GM21381 (cell line): ENCODE measurements at regions not wholly inside any gene's neighbourhood (a gene's known extent, or its start where the extent isn't known, plus 50 kb on each side); places are given as distances from the start of the nearest gene placed in this dataset.
"Not testable (repeated sequence)": the region's sequence is repeated elsewhere in the genome, so short reads cannot be mapped to it uniquely, and the experiment has no call there.

Experiments
- ATAC-seq: cut with Tn5 transposase; IDR thresholded peaks from one replicate; pipeline ENCODE4 v1.9.1; 2021; ENCODE audit warnings: mild to moderate bottlenecking, moderate library complexity; ENCODE audit not compliant: unreplicated experiment

DNA sequence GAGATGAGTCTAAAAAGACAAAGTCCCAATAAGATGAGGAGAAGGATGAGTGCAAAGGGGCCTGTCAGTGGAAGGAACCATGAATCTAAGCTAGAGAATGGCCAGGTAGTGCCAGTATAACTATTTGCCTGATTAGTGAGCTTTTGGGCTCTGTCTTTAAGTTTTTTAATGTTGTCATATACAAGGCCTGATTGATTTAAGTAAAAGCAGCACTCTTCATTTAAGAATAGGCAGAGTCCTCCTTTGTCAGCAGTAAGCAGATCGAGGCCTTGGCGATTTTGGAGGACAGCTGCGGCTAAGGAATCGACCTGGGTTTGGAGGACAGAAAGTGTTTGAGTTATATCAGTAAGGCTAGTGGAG is 753.4 kb upstream of the ADGRB3 start:
- no peak for ATAC-seq

DNA sequence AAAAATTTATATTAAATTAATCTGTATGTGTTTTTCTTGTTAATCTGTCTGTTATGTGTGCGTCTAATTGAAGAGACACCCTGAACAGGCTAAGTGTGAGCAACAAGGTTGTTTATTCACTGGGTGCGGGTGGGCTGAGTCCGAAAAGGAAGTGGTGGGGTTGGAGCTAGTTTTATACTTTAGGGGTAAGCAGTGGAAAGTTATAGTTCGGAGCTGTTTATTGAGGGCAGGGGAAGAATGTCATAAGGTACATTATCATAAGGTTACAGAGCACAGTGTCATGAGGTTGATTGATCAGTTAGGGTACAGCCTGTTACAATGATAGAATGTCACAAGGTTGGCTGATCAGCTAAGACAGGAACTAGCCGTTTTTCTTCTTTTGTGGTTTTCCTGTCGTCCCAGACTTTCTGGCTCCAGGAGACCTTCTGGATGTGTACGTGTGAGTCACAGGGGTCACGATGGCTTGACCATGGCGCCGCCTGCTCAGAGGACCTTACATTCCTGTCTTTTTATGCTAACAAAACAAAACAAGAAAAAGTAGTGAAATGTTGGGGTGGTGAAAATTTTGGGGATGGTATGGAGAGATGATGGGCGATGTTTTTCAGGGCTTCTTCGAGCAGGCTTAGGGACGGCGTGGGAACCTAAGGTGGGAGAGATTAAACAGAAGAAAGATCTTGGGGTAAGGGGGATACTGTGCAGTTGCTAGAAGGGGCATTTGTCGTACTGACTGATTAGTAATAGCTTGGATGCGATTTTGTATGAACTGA is 754.0 kb upstream of the ADGRB3 start:
- ATAC-seq: no peak

DNA sequence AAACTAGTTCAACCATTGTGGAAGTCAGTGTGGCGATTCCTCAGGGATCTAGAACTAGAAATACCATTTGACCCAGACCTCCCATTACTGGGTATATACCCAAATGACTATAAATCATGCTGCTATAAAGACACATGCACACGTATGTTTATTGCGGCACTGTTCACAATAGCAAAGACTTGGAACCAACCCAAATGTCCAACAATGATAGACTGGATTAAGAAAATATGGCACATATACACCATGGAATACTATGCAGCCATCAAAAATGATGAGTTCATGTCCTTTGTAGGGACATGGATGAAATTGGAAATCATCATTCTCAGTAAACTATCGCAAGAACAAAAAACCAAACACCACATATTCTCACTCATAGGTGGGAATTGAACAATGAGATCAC is 754.7 kb upstream of the ADGRB3 start:
- not testable (repeated sequence) for ATAC-seq

DNA sequence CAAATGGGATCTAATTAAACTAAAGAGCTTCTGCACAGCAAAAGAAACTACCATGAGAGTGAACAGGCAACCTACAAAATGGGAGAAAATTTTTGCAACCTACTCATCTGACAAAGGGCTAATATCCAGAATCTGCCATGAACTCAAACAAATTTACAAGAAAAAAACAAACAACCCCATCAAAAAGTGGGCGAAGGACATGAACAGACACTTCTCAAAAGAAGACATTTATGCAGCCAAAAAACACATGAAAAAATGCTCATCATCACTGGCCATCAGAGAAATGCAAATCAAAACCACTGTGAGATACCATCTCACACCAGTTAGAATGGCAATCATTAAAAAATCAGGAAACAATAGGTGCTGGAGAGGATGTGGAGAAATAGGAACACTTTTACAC is 755.2 kb upstream of the ADGRB3 start:
- ATAC-seq: not testable (repeated sequence)

DNA sequence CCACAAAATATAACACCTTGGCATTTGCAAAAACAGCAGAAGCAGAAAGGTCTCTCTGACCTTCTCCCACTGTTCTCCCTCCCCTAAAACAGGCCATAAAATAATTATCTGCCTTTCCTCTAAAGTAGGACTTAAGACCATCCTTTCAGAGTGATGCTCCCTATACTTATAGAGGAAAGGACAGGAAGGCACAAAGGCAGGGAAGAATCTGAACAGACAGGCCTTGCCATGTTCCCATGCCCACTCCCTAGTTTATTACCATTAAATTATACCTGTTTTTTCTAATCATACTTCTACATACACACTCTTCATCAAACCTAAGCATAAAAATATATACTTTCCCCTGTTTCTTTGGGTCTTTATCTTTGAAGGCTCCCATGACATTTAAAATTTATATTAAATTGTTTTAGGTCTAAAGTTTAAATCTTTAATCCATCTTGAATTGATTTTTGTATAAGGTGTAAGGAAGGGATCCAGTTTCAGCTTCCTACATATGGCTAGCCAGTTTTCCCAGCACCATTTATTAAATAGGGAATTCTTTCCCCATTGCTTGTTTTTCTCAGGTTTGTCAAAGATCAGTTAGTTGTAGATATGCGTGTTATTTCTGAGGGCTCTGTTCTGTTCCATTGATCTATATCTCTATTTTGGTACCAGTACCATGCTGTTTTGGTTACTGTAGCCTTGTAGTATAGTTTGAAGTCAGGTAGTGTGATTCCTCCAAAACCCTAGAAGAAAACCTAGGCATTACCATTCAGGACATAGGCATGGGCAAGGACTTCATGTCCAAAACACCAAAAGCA is 755.8 kb upstream of the ADGRB3 start:
- ATAC-seq: not testable (repeated sequence)

DNA sequence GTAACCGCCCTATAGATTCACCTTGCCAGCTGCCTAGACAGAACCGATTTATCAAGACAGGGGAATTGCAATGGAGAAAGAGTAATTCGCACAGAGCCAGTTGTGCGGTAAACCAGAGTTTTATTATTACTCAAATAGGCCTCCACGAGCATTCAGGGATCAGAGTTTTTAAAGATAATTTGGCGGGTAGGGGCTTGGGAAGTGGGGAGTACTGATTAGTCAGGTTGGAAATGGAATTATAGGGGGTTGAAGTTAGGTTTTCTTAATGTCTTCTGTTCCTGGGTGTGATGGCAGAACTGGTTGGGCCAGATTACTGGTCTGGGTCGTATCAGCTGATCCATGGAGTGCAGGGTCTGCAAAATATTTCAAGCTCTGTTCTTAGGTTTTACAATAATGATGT is 756.9 kb upstream of the ADGRB3 start:
- not testable (repeated sequence) for ATAC-seq

DNA sequence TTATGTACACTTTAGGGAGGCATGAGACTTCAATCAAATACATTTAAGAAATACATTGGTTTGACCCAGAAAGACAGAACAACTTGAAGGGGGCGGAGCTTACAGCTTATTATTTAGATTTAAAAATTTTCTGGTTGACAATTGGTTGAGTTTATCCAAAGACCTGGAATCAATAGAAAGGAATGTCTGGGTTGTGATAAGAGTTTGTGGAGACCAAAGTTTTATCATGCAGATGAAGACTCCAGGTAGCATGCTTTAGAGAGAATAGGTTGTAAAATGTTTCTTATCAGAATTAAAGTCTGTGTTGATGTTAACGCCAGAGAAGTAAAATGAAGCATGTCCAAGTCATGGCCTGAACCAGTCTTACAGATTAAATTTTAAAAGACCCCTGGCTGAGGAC is 757.8 kb upstream of the ADGRB3 start:
- ATAC-seq: no peak

DNA sequence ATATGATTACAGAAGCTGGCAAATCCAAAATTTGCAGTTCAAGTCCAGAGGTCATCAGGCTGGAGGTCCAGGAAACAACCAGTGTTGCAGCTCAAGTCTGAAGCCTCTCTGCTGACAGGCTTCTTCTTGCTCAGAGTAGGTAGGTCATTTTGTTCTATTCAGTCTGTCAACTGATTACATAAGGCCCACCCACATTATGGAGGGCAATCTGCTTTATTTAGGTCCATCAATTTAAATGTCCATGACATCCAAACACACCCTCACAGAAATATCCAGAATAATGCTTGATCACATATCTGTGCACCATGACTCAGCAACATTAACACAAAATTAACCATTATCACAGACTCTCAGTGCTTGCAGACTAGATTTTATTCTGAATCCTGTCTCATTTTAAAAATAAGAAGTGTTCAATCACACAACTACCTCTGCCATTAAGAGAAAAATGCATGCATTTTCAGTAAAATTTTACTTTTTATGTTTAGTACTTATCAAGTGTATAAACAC is 759.2 kb upstream of the ADGRB3 start:
- no peak for ATAC-seq

DNA sequence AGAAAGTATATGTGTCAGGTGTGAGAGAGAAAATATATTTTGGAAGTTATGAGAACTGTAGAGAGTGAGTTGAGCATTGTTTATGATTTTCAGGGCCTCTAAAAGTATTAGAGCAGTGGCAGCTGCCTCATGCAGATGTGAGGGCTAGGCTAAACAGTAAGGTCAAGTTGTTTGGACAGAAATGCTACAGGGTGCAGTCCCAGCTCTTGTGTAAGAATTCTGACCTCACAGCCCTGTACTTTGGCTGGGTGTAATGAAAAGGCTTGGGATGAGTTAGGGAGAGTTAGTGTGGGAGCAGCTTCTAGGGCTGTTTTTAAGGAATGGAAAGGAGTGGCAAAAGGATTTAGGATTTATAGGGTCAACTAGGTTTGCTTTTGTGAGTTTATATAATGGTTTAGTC is 764.8 kb upstream of the ADGRB3 start:
- ATAC-seq: no peak

DNA sequence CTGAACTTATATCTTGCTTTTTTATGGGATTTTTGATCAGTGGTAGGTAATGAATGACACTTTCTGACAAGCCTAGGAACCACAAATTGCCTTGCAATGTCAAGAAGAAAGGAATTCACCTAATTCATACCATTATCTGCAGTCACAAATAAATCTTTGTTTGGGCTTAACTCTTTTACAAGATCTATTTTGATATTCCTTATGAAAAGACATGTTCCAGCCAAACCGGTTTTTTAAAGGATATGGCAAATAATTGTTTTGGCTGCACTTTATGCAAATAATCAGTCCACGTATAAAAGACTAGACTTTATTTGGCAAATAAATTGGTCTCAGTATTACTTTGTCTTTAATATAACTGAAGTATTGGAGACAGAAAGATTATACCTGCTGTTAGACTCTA is 771.7 kb upstream of the ADGRB3 start:
- ATAC-seq: no peak

DNA sequence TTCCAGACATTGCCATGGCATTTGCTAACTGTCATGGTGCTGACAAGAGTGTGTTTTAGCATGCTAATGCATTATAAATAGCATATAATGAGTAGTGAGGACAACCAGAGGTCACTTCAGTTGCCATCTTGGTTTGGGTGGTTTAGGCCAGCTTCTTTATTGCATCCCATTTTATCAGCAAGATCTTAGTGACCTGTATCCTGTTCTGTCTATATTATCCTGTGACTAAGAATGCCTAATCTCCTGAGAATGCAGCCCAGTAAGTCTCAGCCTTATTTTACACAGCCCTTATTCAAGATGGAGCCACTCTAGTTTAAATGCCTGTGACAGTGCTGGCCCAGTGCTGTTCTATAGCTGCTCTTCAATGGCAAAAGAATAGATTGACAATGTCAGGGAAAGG is 781.0 kb upstream of the ADGRB3 start:
- ATAC-seq: no peak

DNA sequence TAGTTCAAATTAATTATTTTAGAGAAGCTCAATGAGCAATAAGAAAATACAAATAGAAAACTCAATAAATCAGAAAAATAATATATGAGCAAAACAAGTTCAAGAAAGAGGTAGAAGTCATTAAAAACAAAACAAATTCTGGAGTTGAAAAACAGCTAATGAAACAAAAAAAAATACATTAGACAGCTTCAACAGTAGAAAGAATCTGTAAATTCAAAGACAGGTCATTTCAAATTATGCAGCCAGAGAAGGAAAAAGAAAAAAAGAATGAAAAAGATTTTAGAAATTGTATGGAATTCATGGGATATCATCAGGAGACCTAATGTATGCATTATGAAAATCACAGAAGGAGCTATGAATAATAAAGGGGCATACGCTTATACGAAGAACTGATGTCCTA is 795.3 kb upstream of the ADGRB3 start:
- ATAC-seq: no peak

DNA sequence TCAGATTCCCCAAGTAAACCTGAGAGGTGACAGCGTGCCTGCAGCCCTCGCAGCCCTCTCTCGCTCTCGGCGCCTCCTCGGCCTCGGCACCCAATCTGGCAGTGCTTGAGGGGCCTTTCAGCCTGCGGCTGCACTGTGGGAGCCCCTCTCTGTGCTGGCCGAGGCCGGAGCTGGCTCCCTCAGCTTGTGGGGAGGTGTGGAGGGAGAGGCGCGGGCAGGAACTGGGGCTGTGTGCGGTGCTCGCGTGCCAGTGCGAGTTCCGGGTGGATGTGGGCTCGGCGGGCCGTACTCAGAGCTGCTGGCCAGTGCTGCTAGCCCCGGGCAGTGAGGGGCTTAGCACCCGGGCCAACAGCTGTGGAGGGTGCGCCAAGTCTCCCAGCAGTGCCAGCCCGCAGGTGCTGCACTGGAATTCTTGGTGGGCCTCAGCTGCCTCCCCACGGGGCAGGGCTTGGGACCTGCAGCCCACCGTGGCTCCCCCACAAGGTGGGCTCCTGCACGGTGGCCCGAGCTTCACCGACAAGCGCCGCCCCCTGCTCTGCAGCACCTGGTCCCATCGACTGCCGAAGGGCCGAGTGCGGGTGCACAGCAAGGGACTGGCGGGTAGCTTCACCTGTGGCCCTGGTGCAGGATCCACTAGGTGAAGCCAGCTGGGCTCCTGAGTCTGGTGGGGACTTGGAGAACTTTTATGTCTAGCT is 809.7 kb upstream of the ADGRB3 start:
- ATAC-seq: no peak

DNA sequence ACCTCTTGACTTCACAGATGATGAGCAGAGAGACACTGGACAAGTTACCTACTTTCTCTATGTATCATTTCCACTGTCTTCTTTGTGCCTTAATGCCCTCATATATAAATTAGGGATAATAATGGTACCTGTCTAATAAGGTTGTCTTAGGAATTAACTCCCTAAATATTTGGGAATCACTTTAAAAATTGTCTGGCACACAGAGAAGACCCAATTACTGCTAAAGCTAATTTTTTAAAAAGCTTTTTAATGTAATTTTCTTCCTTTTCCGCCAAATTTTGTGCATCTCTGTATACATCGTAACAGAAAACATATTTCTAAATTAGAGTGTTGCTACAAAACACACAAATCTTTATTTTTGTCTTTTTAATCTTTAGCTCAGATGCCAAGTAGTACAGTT is 816.8 kb upstream of the ADGRB3 start:
- ATAC-seq: no peak

DNA sequence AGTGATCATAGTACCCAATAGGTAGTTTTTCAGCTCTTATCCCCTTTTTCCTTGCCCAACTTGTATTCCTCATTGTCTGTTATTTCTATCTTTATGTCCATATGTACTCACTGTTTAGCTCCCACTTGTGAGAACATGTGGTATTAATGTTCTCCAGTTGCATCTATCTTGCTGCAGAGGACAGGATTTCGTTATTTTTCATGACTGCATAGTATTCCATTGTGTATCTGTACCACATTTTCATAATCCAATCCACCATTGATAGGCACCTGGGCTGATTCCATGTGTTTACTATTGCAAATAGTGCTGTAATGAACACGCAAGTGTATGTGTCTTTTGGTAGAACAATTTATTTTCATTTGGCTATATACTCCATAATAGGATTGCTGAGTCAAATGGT is 819.5 kb upstream of the ADGRB3 start:
- no peak for ATAC-seq

DNA sequence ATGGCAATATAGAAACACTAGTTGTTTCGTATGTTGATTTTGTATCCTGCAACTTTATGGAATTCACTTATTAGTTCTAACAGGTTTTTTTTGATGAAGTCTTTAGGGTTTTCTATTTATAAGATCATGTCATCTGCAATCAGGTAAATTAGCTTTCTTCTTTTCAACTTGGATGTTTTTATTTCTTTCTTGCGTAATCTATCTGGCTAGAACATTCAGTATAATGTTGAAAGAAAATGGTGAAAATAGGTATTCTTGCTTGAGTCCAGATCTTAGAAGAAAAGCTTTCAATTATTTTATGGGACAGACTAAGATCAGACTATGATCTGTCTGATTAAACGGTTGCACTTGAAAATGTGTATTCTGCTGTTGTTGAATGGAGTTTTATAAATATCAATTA is 820.8 kb upstream of the ADGRB3 start:
- ATAC-seq: no peak

DNA sequence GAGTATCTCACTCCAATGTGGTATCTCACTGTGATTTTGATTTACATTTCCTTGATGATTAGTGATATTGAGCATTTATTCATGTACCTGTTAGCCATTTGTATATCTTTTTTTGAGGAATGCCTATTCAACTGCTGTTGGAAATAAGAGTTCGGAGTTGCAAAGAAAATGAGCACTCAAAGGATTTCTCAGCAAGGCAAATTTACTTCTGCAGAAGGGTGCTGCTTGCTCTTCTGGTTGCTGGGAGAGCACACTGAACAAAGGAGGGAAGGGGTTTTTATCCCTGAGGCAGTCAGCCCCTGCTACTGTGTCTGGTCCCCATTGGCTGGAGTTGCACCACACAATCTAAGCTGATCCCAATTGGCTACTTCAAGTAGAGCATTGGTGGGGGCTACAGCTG is 822.4 kb upstream of the ADGRB3 start:
- ATAC-seq: no peak

DNA sequence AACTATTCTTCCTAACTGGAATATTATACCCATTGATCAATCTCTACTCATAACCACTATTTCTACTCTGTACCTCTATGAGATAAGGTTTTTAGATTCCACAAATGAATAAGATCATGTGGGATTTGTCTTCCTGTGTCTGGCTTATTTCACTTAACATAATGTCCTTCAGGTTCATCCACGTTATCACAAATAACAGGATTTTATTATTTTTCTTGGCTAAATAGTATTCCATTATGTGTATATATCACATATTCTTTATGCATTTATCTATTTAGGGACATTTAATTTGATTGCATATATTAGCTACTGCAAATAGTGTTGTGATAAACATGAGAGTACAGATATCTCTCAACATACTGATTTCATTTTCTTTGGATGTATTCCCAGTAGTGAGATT is 823.0 kb upstream of the ADGRB3 start:
- no peak for ATAC-seq

DNA sequence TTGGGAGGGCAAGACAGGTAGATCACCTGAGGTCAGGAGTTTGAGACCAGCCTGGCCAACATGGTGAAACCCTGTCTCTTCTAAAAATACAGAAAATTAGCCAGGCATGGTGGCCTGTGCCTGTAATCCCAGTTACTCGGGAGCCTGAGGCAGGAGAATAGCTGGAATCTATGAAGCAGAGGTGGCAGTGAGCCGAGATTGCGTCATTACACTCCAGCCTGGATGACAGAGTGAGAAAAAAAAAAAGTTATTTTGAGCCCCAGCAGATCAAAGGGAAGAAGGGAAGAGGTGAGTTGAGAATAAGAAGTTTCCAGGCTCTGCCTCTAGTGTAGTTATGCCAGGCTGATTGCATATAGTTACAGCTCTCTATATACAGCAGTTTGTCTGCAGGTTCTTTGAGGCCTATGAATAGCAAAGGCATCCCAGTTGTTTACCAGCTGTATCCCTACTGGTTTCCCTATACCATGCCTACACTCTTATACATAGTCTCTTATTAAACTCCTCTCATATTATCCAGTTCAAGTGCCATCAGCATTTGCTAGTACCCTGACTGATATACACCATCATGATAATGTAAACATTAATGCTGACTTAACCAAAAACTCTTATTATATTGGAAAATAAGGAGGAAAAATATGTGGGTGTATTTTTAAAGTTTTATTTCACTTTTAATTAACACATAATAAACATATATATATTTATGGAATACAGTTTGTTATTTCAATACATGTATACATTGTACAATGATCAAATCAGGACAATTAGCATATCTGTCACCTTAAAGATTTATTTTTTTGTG is 823.6 kb upstream of the ADGRB3 start:
- ATAC-seq: no peak

DNA sequence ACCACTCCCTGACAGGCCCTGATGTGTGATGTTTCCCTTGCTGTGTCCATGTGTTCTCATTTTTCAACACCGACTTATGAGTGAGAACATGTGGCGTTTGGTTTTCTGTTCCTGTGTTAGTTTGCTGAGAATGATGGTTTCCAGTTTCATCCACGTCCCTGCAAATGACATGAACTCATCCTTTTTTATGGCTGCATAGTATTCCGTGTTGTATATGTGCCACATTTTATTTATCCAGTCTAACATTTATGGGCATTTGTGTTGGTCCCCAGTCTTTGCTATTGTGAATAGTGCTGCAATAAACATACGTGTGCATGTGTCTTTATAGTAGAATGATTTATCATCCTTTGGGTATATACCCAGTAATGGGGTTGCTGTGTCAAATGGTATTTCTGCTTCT is 830.3 kb upstream of the ADGRB3 start:
- ATAC-seq: not testable (repeated sequence)

DNA sequence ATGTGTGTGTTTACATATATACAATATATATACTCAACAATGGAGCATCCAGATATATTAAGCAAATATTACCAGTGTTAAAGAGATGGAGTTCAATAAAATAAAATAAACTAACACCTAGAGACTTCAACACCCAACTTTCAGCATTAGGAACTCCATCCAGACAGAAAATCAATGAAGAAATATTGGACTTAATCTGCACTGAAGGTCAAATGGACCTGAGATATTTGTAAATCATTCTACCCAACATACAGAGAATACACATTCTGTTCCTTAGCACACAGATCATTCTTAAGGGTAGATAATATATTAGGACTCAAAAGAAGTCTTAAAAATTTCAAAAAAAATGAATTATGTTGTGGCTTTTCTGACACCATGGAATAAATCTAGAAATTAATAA is 832.3 kb upstream of the ADGRB3 start:
- no peak for ATAC-seq
